Activated CD8-positive, alpha-beta memory T cell treated with anti-CD3 and anti-CD28 coated beads for 36 hours (primary cell): ENCODE measurements at regions not wholly inside any gene's neighbourhood (a gene's known extent, or its start where the extent isn't known, plus 50 kb on each side); places are given as distances from the start of the nearest gene placed in this dataset.

Experiments
- CTCF ChIA-PET: fragments of 350-600 bp; sonication (Branson Sonifier 250); formaldehyde crosslinking; loops from one replicate; lab custom pipeline; 2021; ENCODE audit warnings: antibody characterized with exemption; lab: Charles Lee
- POLR2A ChIA-PET: fragments of 350-600 bp; sonication (Branson Sonifier 250); formaldehyde crosslinking; loops from one replicate; lab custom pipeline; 2021; ENCODE audit warnings: antibody characterized with exemption; lab: Charles Lee

DNA sequence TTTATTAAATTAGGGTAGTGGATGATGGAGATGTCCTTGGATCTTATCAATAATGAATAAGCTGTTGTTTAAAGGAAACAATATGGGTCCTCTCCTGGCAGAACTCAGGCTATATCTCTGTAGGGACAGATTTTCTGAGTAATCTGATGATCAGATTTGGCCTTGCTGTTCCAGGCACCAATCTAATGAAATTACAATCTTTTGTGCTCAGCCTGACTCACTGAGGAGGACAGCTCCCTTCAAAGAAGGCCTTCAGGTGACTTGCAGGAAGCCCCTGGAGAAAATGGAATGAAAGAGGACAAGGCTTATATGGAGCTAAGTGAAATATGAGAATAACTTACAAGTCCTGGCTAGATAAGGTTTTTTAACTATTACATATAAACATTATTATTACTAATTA, 486.4 kb upstream of the SORCS1 start:
- CTCF ChIA-PET = no interaction called here
- POLR2A ChIA-PET = no interaction called here

DNA sequence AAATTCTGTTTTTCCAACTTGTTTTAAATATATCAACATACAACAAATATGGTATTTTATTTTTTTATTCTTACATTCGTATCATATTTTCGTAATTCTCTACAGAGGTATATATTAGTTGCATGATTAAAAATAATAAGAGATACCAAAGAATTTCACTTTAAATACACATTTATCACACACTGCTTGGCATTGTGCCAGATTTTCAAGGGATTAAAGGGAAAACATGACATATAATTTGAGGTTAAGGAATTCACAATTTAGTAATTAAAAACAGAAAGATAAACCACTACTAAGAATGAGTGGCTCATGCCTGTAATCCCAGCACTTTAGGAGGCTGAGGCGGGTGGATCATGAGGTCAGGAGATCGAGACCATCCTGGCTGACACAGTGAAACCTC, 484.7 kb upstream of the SORCS1 start:
- ChIA-PET CTCF (no interaction called here), POLR2A (no interaction called here)

DNA sequence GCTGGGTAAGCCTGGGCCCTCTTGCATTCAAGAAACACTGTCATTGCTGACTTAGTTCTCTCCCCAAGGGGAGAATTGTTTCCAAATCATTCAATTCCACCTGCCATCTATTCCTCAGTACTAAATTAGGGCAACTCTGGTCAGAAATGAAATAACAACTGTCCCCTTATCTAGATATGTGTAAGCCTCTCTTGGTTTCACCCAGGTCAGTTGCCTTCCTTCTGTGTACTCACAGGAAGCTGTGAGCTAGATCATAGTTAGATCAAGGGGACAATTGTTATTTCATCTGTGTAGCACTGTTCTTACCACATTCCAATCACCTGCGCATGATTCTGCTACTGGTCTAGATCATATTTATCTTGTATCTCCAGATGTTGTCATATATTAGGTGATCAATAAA, 483.0 kb upstream of the SORCS1 start:
- ChIA-PET CTCF (no interaction called here), POLR2A (no interaction called here)

- ChIA-PET CTCF (no interaction called here), POLR2A (no interaction called here)
These were observed 467.4 kb upstream of the SORCS1 start for GRCh38 chr10:107631876-107632275.

DNA sequence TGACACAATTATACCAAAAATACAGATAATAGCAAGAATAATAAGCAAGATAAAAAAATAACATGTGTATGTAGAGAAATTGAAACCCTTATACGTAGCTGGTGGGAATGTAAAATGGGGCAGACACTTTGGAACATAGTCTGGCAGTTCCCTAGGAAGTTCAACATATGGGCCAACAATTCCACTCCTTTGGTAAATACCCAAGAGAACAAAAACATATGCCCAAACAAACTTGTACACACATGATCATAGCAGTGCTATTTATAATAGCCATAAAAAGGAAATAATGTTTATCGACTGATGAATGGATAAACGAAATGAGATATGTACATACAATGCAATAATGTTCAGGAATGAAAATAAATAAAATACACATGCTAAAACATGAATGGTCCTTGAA, 462.4 kb upstream of the SORCS1 start:
- ChIA-PET CTCF (no interaction called here), POLR2A (no interaction called here)

DNA sequence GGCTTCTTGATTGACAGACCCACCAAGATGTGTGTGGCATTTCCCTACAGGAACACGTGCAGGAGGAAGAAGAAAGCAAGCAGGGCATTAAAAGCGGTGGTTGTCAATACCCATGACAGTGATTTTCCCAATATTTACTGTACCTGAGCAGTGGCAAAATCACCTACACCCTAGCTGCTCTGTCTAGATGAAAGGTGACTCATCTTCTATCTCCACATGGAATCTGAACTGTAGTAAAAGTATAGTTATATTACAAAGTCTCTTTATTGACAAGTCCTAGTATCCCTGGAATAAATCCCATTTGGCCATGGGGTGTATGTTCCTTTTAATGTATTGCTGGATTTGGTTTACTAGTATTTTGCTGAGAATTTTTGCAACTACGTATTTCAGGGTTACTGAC, 458.8 kb upstream of the SORCS1 start:
- ChIA-PET POLR2A (no interaction called here), CTCF (no interaction called here)

GRCh38 chr10:107619139-107619538, 454.6 kb upstream of the SORCS1 start:
- CTCF ChIA-PET = no interaction called here
- POLR2A ChIA-PET = no interaction called here

DNA sequence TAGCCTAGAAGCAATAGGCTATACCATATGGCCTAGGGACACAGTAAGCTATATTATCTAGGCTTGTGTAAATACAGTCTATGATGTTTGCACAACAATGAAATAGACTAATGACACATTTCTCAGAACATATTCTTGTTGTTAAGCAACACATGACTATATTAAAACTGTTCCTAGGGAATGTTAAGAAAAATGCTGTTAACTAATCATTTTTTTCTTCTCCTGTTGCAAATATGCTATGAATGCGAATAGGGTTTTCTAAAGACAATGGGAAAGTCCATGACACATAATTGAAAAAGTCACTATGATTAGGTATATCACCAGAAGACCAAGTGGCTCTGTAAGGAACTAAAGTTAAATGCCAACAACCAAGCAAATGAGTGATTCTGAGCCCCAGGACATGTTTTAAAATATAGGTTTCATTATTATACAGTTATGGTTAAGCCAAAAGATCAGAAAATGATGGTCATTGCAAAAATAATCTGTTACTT, 454.0 kb upstream of the SORCS1 start:
- ChIA-PET CTCF (no interaction called here), POLR2A (no interaction called here)

- ChIA-PET POLR2A (no interaction called here), CTCF (interaction anchor here (0.6 kb wide), 1 partner anchor 400 kb away, joined by 3 read pairs; no protein-coding TSS in a partner anchor)
These were observed 452.2 kb upstream of the SORCS1 start for GRCh38 chr10:107616463-107617410.

DNA sequence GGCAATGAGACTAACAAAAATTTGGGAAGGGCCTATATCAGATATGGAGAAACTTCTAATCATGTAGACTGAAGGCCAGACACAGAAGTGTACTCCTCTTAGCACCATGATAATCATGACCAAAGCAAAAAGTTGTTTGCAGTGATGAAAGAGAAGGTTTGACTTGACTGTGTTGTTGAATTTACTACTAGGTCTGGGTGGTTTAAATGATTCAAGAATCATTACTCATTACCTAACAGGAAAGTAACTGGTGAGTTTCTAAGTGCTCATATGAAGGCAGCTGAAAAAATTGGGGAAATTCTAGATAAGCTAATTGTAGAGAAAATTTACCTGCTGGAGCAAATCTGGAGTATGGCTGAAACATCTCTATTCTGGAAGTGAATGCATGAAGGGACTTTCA, 451.5 kb upstream of the SORCS1 start:
- CTCF ChIA-PET = interaction anchor here (0.6 kb wide), 1 partner anchor 400 kb away, joined by 3 read pairs; no protein-coding TSS in a partner anchor
- POLR2A ChIA-PET = no interaction called here

GRCh38 chr10:107614939-107615685, 450.6 kb upstream of the SORCS1 start:
- CTCF ChIA-PET = no interaction called here
- POLR2A ChIA-PET = no interaction called here

DNA sequence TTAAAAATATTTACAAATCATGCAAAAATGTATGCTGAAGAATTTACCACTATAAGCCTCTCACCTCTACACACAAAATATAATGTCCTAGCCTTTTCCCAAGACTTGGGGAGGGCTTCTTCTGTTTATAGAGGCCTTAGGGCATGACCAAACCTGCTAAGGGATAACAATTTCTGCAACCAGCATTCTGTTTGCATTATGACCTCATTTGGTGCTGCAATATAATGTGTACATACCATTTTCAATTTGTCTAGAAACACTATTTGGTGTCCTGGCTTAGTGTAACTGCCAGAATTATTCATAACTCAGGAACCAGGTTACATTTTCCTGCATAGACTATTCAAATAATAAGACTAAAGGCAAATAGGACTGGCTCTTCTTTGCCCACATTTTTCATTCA, 446.6 kb upstream of the SORCS1 start:
- ChIA-PET CTCF (no interaction called here), POLR2A (no interaction called here)

DNA sequence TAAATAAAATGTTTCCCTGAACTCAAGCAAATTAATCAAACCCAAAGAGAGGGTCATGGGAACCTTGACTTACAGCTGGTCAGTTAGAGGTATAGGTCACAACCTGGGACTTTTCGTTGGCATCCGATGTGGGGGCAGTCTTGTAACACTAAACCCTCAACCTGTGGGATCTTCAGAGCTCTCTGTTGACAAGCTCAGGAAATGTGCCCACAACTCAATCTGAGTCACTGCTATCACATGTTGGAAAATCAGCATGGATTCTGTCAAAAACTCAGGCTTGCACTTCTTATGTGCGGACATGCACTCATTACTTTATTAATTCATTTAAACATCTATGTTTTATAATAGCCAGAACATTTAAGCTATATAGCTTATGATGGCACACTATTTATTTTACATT, 424.6 kb upstream of the SORCS1 start:
- ChIA-PET CTCF (no interaction called here), POLR2A (no interaction called here)

DNA sequence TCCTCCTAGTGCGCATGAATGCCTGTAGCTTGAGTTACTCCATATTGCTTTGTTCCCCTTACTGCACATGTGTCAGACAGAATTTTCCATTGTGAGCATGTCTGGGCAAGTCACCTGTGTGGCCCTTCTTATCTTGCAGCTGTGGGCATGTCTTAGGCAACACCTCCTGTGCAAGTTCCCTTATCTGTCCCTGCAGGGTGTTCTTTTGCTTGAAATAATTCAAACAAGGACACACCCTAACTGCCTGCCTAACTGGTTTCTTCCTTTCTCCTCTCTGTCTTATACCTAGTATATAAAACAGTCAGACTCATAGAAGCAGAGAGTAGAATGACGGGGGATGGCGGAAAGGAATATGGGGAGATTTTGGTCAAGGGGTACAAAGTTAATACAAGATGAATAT, 421.1 kb upstream of the SORCS1 start:
- POLR2A ChIA-PET = no interaction called here

DNA sequence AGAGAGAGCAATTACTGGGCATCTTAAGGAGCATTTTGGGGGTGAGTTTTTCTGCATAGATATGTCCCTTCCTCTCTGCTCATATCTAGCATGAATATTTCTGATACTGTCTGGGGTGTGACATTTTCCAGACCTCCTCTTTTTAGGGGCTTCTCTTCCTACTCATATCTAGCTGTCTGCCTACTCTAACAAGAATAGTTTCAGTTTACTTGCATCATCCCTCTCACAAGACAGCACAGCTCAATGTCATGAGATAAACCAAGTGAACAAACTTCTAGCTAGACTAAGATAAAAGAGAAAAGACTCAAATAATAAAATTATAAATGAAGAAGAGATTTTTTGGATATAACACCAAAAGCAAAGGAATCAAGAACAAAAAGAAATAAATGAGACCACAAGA, 419.5 kb upstream of the SORCS1 start:
- CTCF ChIA-PET = no interaction called here
- POLR2A ChIA-PET = no interaction called here

More for the DNA sequence above, 421.1 kb upstream of the SORCS1 start:
- CTCF ChIA-PET = no interaction called here

DNA sequence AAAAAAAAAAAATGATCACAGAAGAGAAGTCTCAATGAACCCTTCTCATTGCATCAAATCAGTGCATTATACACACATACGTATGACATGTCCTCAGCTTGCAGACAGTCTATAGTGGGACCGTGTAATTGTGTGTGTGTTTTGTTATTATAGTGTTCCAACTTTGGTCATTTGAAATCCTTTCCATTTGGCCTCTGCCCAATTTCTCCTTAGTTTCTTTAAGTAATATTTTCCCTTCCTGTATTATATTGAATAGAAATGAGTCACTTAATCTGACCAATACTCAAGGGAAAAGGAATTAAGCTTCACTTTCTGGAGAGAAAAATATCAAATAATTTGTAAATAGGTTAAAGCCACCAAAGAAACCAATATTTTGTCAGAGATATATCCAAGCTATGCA, 415.5 kb upstream of the SORCS1 start:
- POLR2A ChIA-PET = no interaction called here
- CTCF ChIA-PET = no interaction called here

GRCh38 chr10:107577221-107577620, 412.7 kb upstream of the SORCS1 start:
- ChIA-PET CTCF (no interaction called here), POLR2A (no interaction called here)

GRCh38 chr10:107576746-107577145, 412.2 kb upstream of the SORCS1 start:
- ChIA-PET CTCF (no interaction called here), POLR2A (no interaction called here)

DNA sequence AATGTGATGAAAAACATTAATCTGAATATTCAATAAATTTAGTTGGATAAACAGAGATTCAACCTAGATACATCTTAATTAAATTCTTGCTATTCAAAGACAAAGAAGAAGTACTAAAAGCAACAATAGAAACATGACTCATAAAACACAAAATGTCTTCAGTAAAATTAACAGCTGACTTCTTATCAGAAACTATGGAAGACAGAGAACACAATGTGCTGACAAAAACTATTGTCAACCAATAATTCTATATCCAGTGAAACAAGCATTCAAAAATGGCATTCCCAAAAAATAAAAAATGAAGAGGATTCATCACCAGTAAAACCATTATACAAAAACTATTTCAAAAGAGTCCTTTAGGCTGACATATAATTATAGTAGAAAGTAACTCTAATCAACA, 400.5 kb upstream of the SORCS1 start:
- POLR2A ChIA-PET = no interaction called here

GRCh38 chr10:107561136-107561650, 396.7 kb upstream of the SORCS1 start:
- CTCF ChIA-PET = no interaction called here
- POLR2A ChIA-PET = no interaction called here

More for the DNA sequence above, 400.5 kb upstream of the SORCS1 start:
- CTCF ChIA-PET = no interaction called here
